ENCODE measurements at regions not wholly inside any gene's neighbourhood (a gene's known extent, or its start where the extent isn't known, plus 50 kb on each side); places are given as distances from the start of the nearest gene placed in this dataset.

DNA sequence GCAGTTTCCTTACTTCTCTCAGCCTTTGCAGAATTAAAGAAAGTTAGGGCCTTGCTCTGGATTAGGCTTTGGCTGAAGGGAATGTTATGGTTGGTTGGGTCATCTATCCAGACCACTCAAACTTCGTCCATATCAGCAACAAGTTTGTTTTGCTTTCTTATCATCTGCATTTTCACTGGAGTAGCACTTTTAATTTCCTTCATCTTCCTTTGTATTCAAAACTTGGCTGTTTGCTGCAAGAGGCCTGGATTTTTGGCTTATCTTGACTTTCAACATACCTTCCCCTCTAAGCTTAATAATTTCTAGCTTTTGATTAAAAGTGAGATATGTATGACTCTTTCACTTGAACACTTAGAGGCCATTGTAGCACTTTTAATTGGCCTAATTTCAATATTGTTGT is 126.7 kb upstream of the CENPE start:
- Histone ChIP-seq H3K9me3 (ENCODE audit: low read length) (no peaks in the 10 kb centered on the region), H4K20me1 (ENCODE audit: insufficient read depth, low read length) (no peaks in the 10 kb centered on the region), H3K36me3 (replicated peaks in 1 of 2; ENCODE audit: control insufficient read depth in 1 of 2, insufficient read depth in 2 of 2, low read length in 2 of 2) (no peaks in the 10 kb centered on the region), H3K79me2 (ENCODE audit: insufficient read depth, low read length) (no peaks in the 10 kb centered on the region), H3K4me2 (ENCODE audit: low read depth, low read length) (no peak overlapping the region), H3K4me3 (replicated peaks in 1 of 3; ENCODE audit: insufficient read depth in 1 of 3, low read depth in 2 of 3, low read length in 3 of 3) (no peak overlapping the region), H2AFZ (ENCODE audit: low read length) (no peak overlapping the region), H3K27ac (ENCODE audit: extremely low read length, insufficient read depth, low read length) (no peak overlapping the region), H3K27me3 (ENCODE audit: control insufficient read depth in 1 of 2, insufficient read depth in 2 of 2, low read length in 2 of 2) (no peaks in the 10 kb centered on the region), H3K4me1 (ENCODE audit: insufficient read depth, low read length) (no peaks in the 10 kb centered on the region), H3K9ac (ENCODE audit: insufficient read depth, low read depth, low read length) (no peak overlapping the region)
- FAIRE-seq (no peak), ATAC-seq (no peak), DNase-seq (ENCODE audit: low spot score) (no peak)
- WGBS (ENCODE audit: low lambda C conversion rate): 0% methylated on average over 1 of the region's 1 CpG
- TF ChIP-seq FOSL2 (CRISPR knock-in tag; IDR thresholded peaks at IDR 0.05) (no peak), THAP7 (CRISPR knock-in tag; IDR thresholded peaks at IDR 0.05) (no peak), ZNF749 (CRISPR knock-in tag; IDR thresholded peaks at IDR 0.05; ENCODE audit: borderline replicate concordance) (no peak), HMGXB3 (CRISPR knock-in tag; IDR thresholded peaks at IDR 0.05; ENCODE audit: borderline replicate concordance) (no peak), XBP1 (CRISPR knock-in tag; IDR thresholded peaks at IDR 0.05) (no peak), ZNF3 (CRISPR knock-in tag; IDR thresholded peaks at IDR 0.05) (no peak), KDM5A (IDR thresholded peaks at IDR 0.05; ENCODE audit: borderline replicate concordance, low read length) (no peak), MAZ (IDR thresholded peaks at IDR 0.05; ENCODE audit: borderline replicate concordance, low read depth, low read length) (no peak), MAZ (CRISPR knock-in tag; IDR thresholded peaks at IDR 0.05; ENCODE audit: low read depth) (no peak)
- TF ChIP-seq, protein P1, sequence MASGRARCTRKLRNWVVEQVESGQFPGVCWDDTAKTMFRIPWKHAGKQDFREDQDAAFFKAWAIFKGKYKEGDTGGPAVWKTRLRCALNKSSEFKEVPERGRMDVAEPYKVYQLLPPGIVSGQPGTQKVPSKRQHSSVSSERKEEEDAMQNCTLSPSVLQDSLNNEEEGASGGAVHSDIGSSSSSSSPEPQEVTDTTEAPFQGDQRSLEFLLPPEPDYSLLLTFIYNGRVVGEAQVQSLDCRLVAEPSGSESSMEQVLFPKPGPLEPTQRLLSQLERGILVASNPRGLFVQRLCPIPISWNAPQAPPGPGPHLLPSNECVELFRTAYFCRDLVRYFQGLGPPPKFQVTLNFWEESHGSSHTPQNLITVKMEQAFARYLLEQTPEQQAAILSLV (CRISPR knock-in tag; IDR thresholded peaks at IDR 0.05; ENCODE audit: borderline replicate concordance): no peak
- CTCF ChIA-PET (ENCODE audit: low intra/inter-chr PET ratio, low total read pairs): no interaction called here
- POLR2A ChIA-PET: no interaction called here
- in situ Hi-C loops (cut with HindIII; ENCODE audit: extremely low pct_ligation_motif_present, low pct_unique_long_range_greater_than_20kb): no loop called here
- intact Hi-C loops (cut with micrococcal nuclease; ENCODE audit: unreplicated experiment): no loop called here
- BruUV-seq (replicated peaks): no TSS peak

Measured in HepG2 (cell line).